D721Med (cell line): ENCODE measurements at regions not wholly inside any gene's neighbourhood (a gene's known extent, or its start where the extent isn't known, plus 50 kb on each side); places are given as distances from the start of the nearest gene placed in this dataset.

Experiments used
- DNase-seq: peaks from one replicate; pipeline ENCODE4 v3.0.0; 2011; ENCODE audit warnings: low spot score; ENCODE audit not compliant: insufficient read length
- FAIRE-seq: peaks from 2 replicates; lab custom pipeline; 2011; peaks lifted over from hg19 to GRCh38; lab: Jason Lieb, UNC
- CTCF ChIP-seq: IDR thresholded peaks from 2 replicates; pipeline ENCODE4 v1.5.1; 2012; ENCODE audit warnings: mild to moderate bottlenecking, control low read depth; ENCODE audit not compliant: insufficient read depth; ENCODE audit errors: missing control alignments

- no peak for FAIRE-seq
- DNase-seq, result no peak
- TF ChIP-seq CTCF, result no peak
Observed at GRCh38 chr4:123744664-123745290, 348.2 kb downstream of the SPRY1 start.

- no peak for TF ChIP-seq CTCF
- FAIRE-seq, result no peak
- DNase-seq, result no peak
Observed at GRCh38 chr4:123747016-123747415, 350.4 kb downstream of the SPRY1 start.

GRCh38 chr4:123748806-123749205 lies 352.2 kb downstream of the SPRY1 start:
- TF ChIP-seq CTCF, result no peak
- FAIRE-seq (no peak), DNase-seq (no peak)

GRCh38 chr4:123749383-123749782 lies 352.8 kb downstream of the SPRY1 start:
- FAIRE-seq, result no peak
- no peak for DNase-seq
- no peak for TF ChIP-seq CTCF

- no peak for FAIRE-seq
- DNase-seq, result no peak
- no peak for TF ChIP-seq CTCF
Observed at GRCh38 chr4:123750044-123750443, 353.4 kb downstream of the SPRY1 start.

GRCh38 chr4:123755655-123756054 lies 359.1 kb downstream of the SPRY1 start:
- DNase-seq (no peak), FAIRE-seq (no peak)
- TF ChIP-seq CTCF, result no peak

GRCh38 chr4:123767806-123768205 lies 371.2 kb downstream of the SPRY1 start:
- TF ChIP-seq CTCF, result no peak
- DNase-seq (no peak), FAIRE-seq (no peak)
